Limb (tissue), 2 donors: ENCODE measurements at regions not wholly inside any gene's neighbourhood (a gene's known extent, or its start where the extent isn't known, plus 50 kb on each side); places are given as distances from the start of the nearest gene placed in this dataset.
"Not testable (repeated sequence)": the region's sequence is repeated elsewhere in the genome, so short reads cannot be mapped to it uniquely, and the experiment has no call there.

ENCODE experiments used
- DNase-seq, 2 donors: peaks; one replicate each; pipeline ENCODE4 v3.0.0-alpha.2; 2016; ENCODE audit errors: extremely low spot score in 2 of 2

- no peak for DNase-seq
These were observed 98.2 kb downstream of the AHR start for GRCh38 chr7:17396692-17397091.

DNA sequence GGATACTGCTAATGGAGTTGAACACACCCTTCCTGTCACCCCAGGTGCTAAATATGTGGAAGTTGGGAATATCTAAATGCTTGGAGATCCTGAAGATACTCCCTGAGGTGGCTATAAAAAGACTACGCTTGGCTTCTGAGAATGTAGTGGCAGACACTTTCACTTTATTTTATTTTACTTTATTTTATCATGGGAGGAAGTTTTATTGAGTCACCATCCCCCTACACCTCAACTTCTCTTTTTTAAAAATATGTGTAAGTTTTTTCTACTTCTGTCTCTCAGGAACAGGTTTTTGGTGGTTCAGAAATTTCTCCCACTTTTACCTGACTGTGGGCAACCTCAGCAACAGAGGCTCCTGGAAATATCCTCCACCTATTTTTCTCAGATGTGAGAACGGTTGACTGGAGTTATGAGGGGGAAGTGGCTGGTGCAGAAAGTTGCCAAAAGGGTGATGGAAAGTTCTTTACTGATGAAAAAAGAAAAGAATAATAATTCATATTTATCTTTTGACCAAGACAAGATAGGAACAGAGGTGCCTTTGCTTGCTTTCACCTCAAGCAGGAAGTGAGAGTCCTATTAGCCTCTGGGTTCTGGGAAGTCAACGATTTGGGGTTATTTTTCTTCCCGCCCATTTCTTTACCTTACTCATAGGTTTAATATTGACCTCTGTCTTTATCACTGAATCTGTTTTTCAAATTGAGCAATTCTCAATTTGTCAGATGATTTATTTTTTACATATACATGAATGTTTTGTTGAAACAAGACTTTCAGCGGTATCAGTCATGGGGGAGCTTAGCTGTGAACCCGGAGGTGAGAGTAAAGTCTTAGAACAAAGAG is 103.6 kb downstream of the AHR start:
- no peak for DNase-seq

- DNase-seq: no peak
These were observed 104.3 kb downstream of the AHR start for GRCh38 chr7:17402628-17403278.

DNA sequence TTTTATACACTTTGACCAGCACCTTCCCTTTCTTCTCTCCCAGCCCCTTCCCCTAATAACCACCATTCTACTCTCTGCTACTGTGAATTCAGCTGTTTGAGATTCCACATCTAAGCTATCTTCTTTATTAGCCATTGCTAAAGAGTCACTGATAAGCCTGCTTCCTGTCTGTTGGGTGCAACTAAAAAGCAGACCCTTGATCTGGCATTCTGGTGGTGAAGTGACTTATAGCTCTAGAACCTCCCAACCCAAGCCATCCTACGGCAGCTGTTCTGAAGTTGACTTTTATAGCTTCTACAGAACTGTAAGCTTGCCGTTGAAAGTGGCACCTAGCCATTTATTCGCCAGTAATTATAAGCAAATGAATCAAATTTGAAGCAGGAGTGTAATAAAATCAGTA is 105.6 kb downstream of the AHR start:
- no peak for DNase-seq

- DNase-seq: no peak
These were observed 107.3 kb downstream of the AHR start for GRCh38 chr7:17405786-17406185.

GRCh38 chr7:17406738-17407137 is 108.3 kb downstream of the AHR start:
- DNase-seq: no peak

- no peak for DNase-seq
These were observed 108.8 kb downstream of the AHR start for GRCh38 chr7:17407229-17407628.

GRCh38 chr7:17408245-17408903 is 109.9 kb downstream of the AHR start:
- DNase-seq: no peak

DNA sequence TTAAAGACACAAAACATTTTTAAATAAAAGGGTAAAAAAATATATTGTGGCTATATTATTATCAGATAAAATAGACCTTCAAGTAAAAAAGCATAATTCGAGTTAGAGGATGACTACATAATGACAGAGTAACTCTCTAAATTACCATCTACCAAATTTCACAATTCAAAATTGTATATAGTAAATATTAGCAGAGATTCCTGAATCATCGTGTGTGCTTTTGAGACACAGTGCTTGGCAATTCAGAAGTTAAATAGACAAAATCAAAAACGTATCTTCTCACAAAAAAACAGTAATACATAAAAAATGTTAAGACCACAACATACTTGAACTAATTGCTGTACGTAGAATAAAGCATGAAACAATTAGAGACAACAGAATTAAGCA is 110.4 kb downstream of the AHR start:
- no peak for DNase-seq

DNA sequence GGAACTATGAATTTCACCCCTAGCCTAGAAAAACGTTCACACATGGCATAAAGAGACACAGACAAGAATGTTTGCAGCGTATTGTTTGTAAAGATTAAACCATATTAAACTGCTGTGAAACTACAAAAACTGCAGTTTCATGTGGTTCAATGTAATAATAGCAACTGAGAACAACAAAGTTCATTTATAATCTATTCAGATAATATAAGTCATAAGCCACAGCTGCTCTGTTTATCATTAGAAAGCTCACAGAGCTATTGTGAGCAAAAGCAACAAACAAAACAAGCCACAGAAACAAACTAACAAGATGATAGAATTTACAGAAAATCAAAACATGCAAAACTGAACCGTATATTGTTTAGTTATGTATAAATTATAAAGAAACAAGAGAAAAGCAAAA is 113.5 kb downstream of the AHR start:
- no peak for DNase-seq

- no peak for DNase-seq
These were observed 114.4 kb downstream of the AHR start for GRCh38 chr7:17412883-17413282.

DNA sequence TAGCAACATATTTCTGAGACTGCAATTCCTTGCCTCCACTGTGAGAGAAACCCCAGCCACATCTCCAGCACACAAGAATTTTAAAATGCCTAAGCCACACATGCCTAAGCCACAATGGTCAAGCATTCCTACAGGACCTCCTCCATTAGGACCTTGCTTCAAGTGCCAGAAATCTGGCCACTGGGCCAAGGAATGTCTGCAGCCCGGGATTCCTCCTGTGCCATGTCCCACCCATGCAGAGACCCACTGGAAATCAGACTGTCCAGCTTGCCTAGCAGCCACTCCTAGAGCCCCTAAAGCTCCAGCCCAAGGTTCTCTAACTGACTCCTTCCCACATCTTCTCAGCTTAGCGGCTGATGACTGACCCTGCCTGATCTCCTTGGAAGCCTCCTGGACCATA is 117.5 kb downstream of the AHR start:
- DNase-seq: no peak

GRCh38 chr7:17420308-17421015 is 122.0 kb downstream of the AHR start:
- not testable (repeated sequence) for DNase-seq

- no peak for DNase-seq
These were observed 123.5 kb downstream of the AHR start for GRCh38 chr7:17421941-17422340.

- no peak for DNase-seq
These were observed 124.5 kb downstream of the AHR start for GRCh38 chr7:17422966-17423365.

- DNase-seq: no peak
These were observed 129.5 kb downstream of the AHR start for GRCh38 chr7:17427924-17428323.

GRCh38 chr7:17429579-17429978 is 131.1 kb downstream of the AHR start:
- no peak for DNase-seq

DNA sequence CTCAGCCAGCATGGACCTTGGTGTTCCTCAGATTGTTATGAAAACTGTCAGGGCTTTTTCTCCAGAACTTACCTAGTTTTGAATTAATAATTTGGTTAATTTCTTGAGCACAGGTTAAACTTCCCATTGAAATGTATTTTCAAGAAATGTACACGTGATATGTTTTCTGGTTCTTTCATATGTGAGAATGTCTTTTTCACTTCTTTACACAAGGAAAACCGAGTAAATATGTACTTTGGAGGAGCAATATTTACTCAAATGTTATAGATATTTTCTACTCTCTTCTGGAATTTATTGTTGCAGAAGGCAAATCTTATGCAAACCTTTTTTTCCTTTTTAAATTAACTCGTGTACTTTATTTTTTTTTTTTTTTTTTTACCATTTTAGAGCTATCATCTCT is 134.3 kb downstream of the AHR start:
- DNase-seq: no peak

GRCh38 chr7:17434191-17434590 is 135.7 kb downstream of the AHR start:
- DNase-seq: no peak

DNA sequence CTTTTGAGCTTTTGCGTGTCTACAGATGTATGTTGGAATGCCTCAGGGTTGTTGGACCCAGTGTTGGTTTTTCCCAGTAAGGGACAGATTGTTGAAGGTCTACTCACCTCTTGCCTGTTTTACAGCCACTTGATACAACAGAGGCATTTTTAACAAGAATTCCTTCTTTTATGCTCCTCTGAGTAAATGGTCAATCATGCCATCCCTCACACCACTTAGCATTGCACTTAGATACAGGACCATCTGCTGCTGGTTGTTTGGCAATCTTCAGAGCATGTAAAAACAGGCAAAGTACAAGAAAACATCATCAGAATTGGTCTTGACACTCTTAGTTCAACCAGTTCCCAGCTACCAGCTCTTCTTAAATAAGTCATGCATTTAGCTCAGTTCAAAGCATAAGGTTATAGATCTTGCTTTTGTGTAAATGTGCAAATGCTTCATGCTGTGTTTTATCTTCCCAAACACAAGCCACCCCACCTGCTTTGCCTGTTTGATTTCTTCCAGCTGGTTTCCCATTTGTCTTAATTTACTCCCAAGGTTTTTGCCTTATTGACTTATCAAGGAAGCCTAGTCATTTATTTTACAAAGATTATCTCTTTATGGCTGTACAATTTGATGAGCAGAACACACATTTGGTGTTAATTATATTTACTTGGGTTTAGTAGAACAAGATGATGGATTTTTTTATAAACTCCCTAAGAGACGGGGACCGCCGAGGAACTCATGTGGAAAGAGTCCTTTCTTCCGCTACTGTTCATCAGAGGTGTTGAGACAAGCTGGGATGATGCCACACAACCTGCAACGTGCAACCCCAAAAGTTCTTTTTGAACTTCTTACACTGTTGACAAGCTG is 136.6 kb downstream of the AHR start:
- DNase-seq: no peak

DNA sequence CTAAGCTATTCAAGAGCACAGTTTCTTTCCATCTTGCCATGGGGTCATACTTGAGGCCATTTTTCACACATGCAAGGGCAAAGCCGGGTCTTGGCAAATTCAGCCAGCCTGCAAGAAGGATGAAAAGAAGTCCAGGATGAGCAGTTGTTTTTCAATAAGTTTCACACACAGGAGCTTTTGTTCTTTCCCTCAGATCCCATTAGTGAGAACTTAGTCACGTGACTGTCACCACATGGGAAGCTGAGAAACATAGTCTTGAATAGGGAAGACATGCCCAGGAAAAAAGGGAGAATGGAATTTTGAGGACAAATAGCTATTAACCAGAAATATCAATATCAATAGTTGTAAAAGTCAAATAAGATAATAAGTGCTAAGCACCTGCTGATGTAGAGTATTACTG is 137.7 kb downstream of the AHR start:
- DNase-seq: no peak
